HCT116 (cell line): ENCODE measurements at regions not wholly inside any gene's neighbourhood (a gene's known extent, or its start where the extent isn't known, plus 50 kb on each side); places are given as distances from the start of the nearest gene placed in this dataset.

Experiments used
- ATAC-seq: fragments of 200-7000 bp; cut with Tn5 transposase; 2 replicates; pipeline ENCODE4 v1.9.1; 2020; ENCODE audit warnings: mild to moderate bottlenecking, moderate library complexity
- BruUV-seq: library from RNA; stranded (reverse); fragments of 400-500 nt; replicated peaks from 2 replicates; lab custom pipeline; 2021; lab: Mats Ljungman, UMichigan
- CTCF ChIA-PET: fragments of 300-600 bp; sonication (Branson Sonifier 250); formaldehyde crosslinking; loops from one replicate; lab custom pipeline; 2021; ENCODE audit warnings: antibody characterized with exemption; lab: Charles Lee
- POLR2A ChIA-PET: fragments of 300-600, 350-600 bp; sonication (Branson Sonifier 250); formaldehyde crosslinking; loops from one replicate; lab custom pipeline; 2021; ENCODE audit warnings: antibody characterized with exemption; lab: Charles Lee
- RAD21 ChIA-PET, 2 experiments: fragments of 300-600 bp; sonication (Branson Sonifier 250); formaldehyde crosslinking; loops; one replicate each; lab custom pipeline; 2023; ENCODE audit warnings: low total read pairs in 2 of 2; ENCODE audit not compliant: uncharacterized antibody in 2 of 2, unreplicated experiment in 2 of 2, low non-redundant PET in 1 of 2; lab: Charles Lee
- DNase-seq: peaks from one replicate; pipeline ENCODE4 v3.0.0-alpha.2; 2010; ENCODE audit warnings: low read depth, low spot score
- H2AFZ ChIP-seq: fragments of 200-600 bp; shearing (Covaris generic), sonication (generic); 2 replicates; pipeline ENCODE4 v1.6.1; 2017; ENCODE audit warnings: low read depth, mixed run types, mixed read lengths, antibody characterized with exemption, low read length; ENCODE audit not compliant: poor library complexity, severe bottlenecking
- H3K27ac ChIP-seq: 2 replicates; pipeline ENCODE4 v1.5.1; 2012; ENCODE audit warnings: low read depth, low read length
- H3K27me3 ChIP-seq: fragments of 200-600 bp; sonication (generic); 2 replicates; pipeline ENCODE4 v1.6.1; 2016; ENCODE audit warnings: mixed run types, low read length, mixed read lengths; ENCODE audit not compliant: insufficient read depth
- H3K36me3 ChIP-seq, 2 experiments: fragments of 200-500 bp in 1 of 2; fragments of 200-600 bp in 1 of 2; sonication (Bioruptor generic) in 1 of 2; sonication (generic) in 1 of 2; 2 replicates each; pipeline versions ENCODE4 v1.5.1 to v1.6.1; 2014 to 2016; ENCODE audit warnings: low read length in 2 of 2, inconsistent platforms in 1 of 2, mixed read lengths in 1 of 2, mixed run types in 1 of 2; ENCODE audit not compliant: insufficient read depth in 2 of 2, control insufficient read depth in 1 of 2
- H3K4me1 ChIP-seq, 2 experiments: fragments of 200-600 bp in 1 of 2; sonication (generic) in 1 of 2; 2 replicates each; pipeline versions ENCODE4 v1.5.1 to v1.6.1; 2012 to 2017; ENCODE audit warnings: low read length in 2 of 2, inconsistent platforms in 1 of 2, mild to moderate bottlenecking in 1 of 2, mixed read lengths in 1 of 2, mixed run types in 1 of 2, moderate library complexity in 1 of 2; ENCODE audit not compliant: insufficient read depth in 2 of 2, control insufficient read depth in 1 of 2
- H3K4me2 ChIP-seq: fragments of 200-600 bp; sonication (generic); 2 replicates; pipeline ENCODE4 v1.6.1; 2017; ENCODE audit warnings: mixed run types, low read length, mixed read lengths
- H3K4me3 ChIP-seq, 2 experiments: fragments of 200-600 bp in 1 of 2; sonication (generic) in 1 of 2; replicated peaks in 1 of 2; 2 replicates each; pipeline ENCODE4 v1.5.1; 2011 to 2016; ENCODE audit warnings: low read length in 2 of 2, control low read depth in 1 of 2, low read depth in 1 of 2, mild to moderate bottlenecking in 1 of 2, mixed read lengths in 1 of 2, mixed run types in 1 of 2
- H3K79me2 ChIP-seq: fragments of 200-600 bp; sonication (generic); 2 replicates; pipeline ENCODE4 v1.6.1; 2017; ENCODE audit warnings: mild to moderate bottlenecking, mixed run types, low read length, moderate library complexity, mixed read lengths; ENCODE audit not compliant: insufficient read depth
- H3K9ac ChIP-seq: fragments of 200-600 bp; sonication (generic); 2 replicates; pipeline ENCODE4 v1.6.1; 2016; ENCODE audit warnings: low read length, mixed read lengths
- H3K9me2 ChIP-seq: fragments of 200-600 bp; sonication (generic), shearing (Covaris generic); 2 replicates; pipeline ENCODE4 v1.6.1; 2017; ENCODE audit warnings: mixed run types, mild to moderate bottlenecking, moderate library complexity; ENCODE audit not compliant: insufficient read depth
- H3K9me3 ChIP-seq, 2 experiments: fragments of 200-500 bp in 1 of 2; fragments of 200-600 bp in 1 of 2; sonication (Bioruptor generic) in 1 of 2; sonication (generic) in 1 of 2; 2 replicates each; pipeline ENCODE4 v1.6.1; 2014 to 2017; ENCODE audit warnings: low read length in 2 of 2, mixed read lengths in 2 of 2, inconsistent platforms in 1 of 2, low read depth in 1 of 2, mild to moderate bottlenecking in 1 of 2, mixed run types in 1 of 2, moderate library complexity in 1 of 2; ENCODE audit not compliant: control insufficient read depth in 1 of 2, insufficient read depth in 1 of 2
- H4K20me1 ChIP-seq: fragments of 200-600 bp; sonication (generic), shearing (Covaris generic); 2 replicates; pipeline ENCODE4 v1.6.1; 2017; ENCODE audit warnings: mixed run types, mild to moderate bottlenecking, moderate library complexity; ENCODE audit not compliant: insufficient read depth
- ATF3 ChIP-seq: IDR thresholded peaks from 2 replicates; pipeline ENCODE4 v1.6.1; 2012
- CBX3 ChIP-seq: IDR thresholded peaks from 2 replicates; pipeline ENCODE4 v1.6.1; 2012; ENCODE audit warnings: low read depth
- CEBPB ChIP-seq: IDR thresholded peaks from 2 replicates; pipeline ENCODE4 v1.6.1; 2012; ENCODE audit warnings: low read depth
- CTCF ChIP-seq, 3 experiments: fragments of 200-600 bp in 1 of 3; sonication (generic) in 1 of 3; IDR thresholded peaks in 2 of 3; conservative IDR thresholded peaks in 1 of 3; 2 replicates each; pipeline ENCODE4 v1.5.1; 2012 to 2017; ENCODE audit warnings: low read depth in 2 of 3, low read length in 2 of 3, antibody characterized with exemption in 1 of 3, borderline replicate concordance in 1 of 3, control low read depth in 1 of 3, mild to moderate bottlenecking in 1 of 3, mixed read lengths in 1 of 3, mixed run types in 1 of 3, moderate library complexity in 1 of 3; ENCODE audit not compliant: insufficient read depth in 1 of 3
- EGR1 ChIP-seq: IDR thresholded peaks from 2 replicates; pipeline ENCODE4 v1.6.1; 2012; ENCODE audit warnings: low read depth
- ELF1 ChIP-seq: IDR thresholded peaks from 2 replicates; pipeline ENCODE4 v1.6.1; 2012; ENCODE audit warnings: low read depth, borderline replicate concordance
- EZH2 ChIP-seq: fragments of 200-600 bp; sonication (generic); IDR thresholded peaks from 2 replicates; pipeline ENCODE4 v1.6.1; 2017; ENCODE audit warnings: antibody characterized with exemption, mixed run types
- JUND ChIP-seq: IDR thresholded peaks from 2 replicates; pipeline ENCODE4 v1.6.1; 2012
- MAX ChIP-seq: IDR thresholded peaks from 2 replicates; pipeline ENCODE4 v1.6.1; 2012
- POLR2A ChIP-seq: IDR thresholded peaks from 2 replicates; pipeline ENCODE4 v1.7.0; 2011; ENCODE audit warnings: borderline replicate concordance; ENCODE audit not compliant: insufficient read depth, insufficient read length; ENCODE audit errors: extremely low read depth
- POLR2AphosphoS5 ChIP-seq: IDR thresholded peaks from 2 replicates; pipeline ENCODE4 v1.6.1; 2011; ENCODE audit warnings: mild to moderate bottlenecking, low read depth, low read length, moderate library complexity
- RAD21 ChIP-seq: IDR thresholded peaks from 2 replicates; pipeline ENCODE4 v1.6.1; 2012; ENCODE audit warnings: low read depth, mild to moderate bottlenecking
- REST ChIP-seq: IDR thresholded peaks from 2 replicates; pipeline ENCODE4 v1.6.1; 2012; ENCODE audit warnings: low read depth
- SIN3A ChIP-seq: IDR thresholded peaks from 2 replicates; pipeline ENCODE4 v1.6.1; 2012; ENCODE audit warnings: low read depth
- SP1 ChIP-seq: IDR thresholded peaks from 2 replicates; pipeline ENCODE4 v1.6.1; 2012; ENCODE audit warnings: low read depth
- SRF ChIP-seq: IDR thresholded peaks from 2 replicates; pipeline ENCODE4 v1.6.1; 2012; ENCODE audit warnings: low read depth
- TCF7L2 ChIP-seq: IDR thresholded peaks from 2 replicates; pipeline ENCODE4 v1.7.0; 2011; ENCODE audit warnings: borderline replicate concordance, inconsistent platforms; ENCODE audit not compliant: insufficient read depth, insufficient read length; ENCODE audit errors: extremely low read depth
- YY1 ChIP-seq: IDR thresholded peaks from 2 replicates; pipeline ENCODE4 v1.6.1; 2011; ENCODE audit warnings: low read length, low read depth, moderate library complexity, mild to moderate bottlenecking; ENCODE audit not compliant: insufficient replicate concordance; ENCODE audit errors: extremely low read depth
- ZFX ChIP-seq: fragments of 450-650 bp; IDR thresholded peaks from 2 replicates; pipeline ENCODE4 v1.6.1; 2017
- ZNF274 ChIP-seq: fragments of 200-500 bp; sonication (Bioruptor generic); IDR thresholded peaks from 2 replicates; pipeline ENCODE4 v1.6.1; 2014; ENCODE audit warnings: mild to moderate bottlenecking, low read depth, low read length, inconsistent platforms
- intact Hi-C: fragments of 100-400 bp; cut with micrococcal nuclease; formaldehyde crosslinking; loops from 2 replicates; pipeline ENCODE4 v1.10.0; 2022

DNA sequence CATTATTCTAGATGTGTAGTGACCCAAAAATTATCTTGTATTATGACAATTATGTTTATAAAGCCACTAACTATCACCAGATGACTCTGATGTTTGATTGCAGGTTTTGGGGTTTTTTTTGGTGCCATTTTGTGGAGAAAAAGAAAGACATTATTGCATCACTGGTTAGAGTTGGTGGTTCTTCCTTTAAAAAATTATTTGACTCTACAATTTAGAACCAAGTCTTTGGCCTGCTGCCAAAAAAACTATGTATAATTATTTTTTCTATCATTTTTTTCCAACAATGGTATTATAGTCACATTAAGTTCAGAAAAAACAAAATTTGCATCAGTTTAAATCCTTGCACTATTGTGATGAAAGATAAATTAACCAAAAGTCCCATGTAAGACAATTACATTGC is 258.6 kb upstream of the GRM7 start:
- Histone ChIP-seq H2AFZ (no peak overlapping the region), H3K79me2 (no peaks in the 10 kb centered on the region), H3K27me3 (no peaks in the 10 kb centered on the region), H3K9ac (no peak overlapping the region), H3K4me2 (no peak overlapping the region), H3K9me2 (no peaks in the 10 kb centered on the region), H3K36me3 (no peaks in the 10 kb centered on the region), H4K20me1 (no peaks in the 10 kb centered on the region), H3K27ac (no peak overlapping the region), H3K4me3 (no peak overlapping the region), H3K4me1 (no peaks in the 10 kb centered on the region), H3K9me3 (no peaks in the 10 kb centered on the region)
- intact Hi-C loops, result no loop called here
- ChIA-PET CTCF (no interaction called here), RAD21 (no interaction called here), POLR2A (no interaction called here)
- BruUV-seq, result no TSS peak
- ATAC-seq (no peak), DNase-seq (no peak)
- TF ChIP-seq ATF3 (no peak), ELF1 (no peak), JUND (no peak), RAD21 (no peak), SP1 (no peak), CBX3 (no peak), CTCF (IDR thresholded peaks at IDR 0.05 in 2 of 3, conservative IDR thresholded peaks at IDR 0.05 in 1 of 3; ENCODE audit: borderline replicate concordance in 1 of 3, insufficient read depth in 1 of 3, low read depth in 2 of 3, low read length in 2 of 3) (no peak), SRF (no peak), POLR2AphosphoS5 (no peak), EZH2 (no peak), CEBPB (no peak), YY1 (no peak), TCF7L2 (no peak), POLR2A (no peak), MAX (no peak), SIN3A (no peak), EGR1 (no peak), REST (no peak), ZFX (no peak), ZNF274 (no peak)
